CD4-positive, CD25-positive, alpha-beta regulatory T cell (primary cell): ENCODE measurements at regions not wholly inside any gene's neighbourhood (a gene's known extent, or its start where the extent isn't known, plus 50 kb on each side); places are given as distances from the start of the nearest gene placed in this dataset.

ENCODE experiments used
- ATAC-seq, 2 donors: fragments of 150-1000 bp; cut with Tn5 transposase; one replicate each; pipeline ENCODE4 v1.10.0; 2021; ENCODE audit warnings: low read depth in 2 of 2, moderate number of reproducible peaks in 2 of 2, moderate library complexity in 1 of 2
- DNase-seq, 3 donors: peaks; one replicate each; pipeline versions ENCODE4 v3.0.0 to v3.0.0-alpha.2; 2012 to 2022; ENCODE audit warnings: mixed read lengths in 1 of 3
- H3K27ac ChIP-seq: one replicate; pipeline ENCODE4 v1.7.0; 2013; ENCODE audit warnings: mild to moderate bottlenecking, low read length; ENCODE audit not compliant: insufficient read depth, poor library complexity, severe bottlenecking
- H3K27me3 ChIP-seq: one replicate; pipeline ENCODE4 v1.7.0; 2013; ENCODE audit warnings: low read length; ENCODE audit not compliant: control insufficient read depth, insufficient read depth
- H3K36me3 ChIP-seq: one replicate; pipeline ENCODE4 v1.7.0; 2013; ENCODE audit warnings: mild to moderate bottlenecking, low read length, moderate library complexity; ENCODE audit not compliant: control insufficient read depth, insufficient read depth
- H3K4me1 ChIP-seq: 2 replicates; pipeline ENCODE4 v1.7.0; 2013; ENCODE audit warnings: mild to moderate bottlenecking, low read length; ENCODE audit not compliant: insufficient read depth, control insufficient read depth, poor library complexity, severe bottlenecking
- H3K4me3 ChIP-seq: one replicate; pipeline ENCODE4 v1.7.0; 2013; ENCODE audit warnings: low read depth, mild to moderate bottlenecking, low read length, moderate library complexity
- H3K9me3 ChIP-seq, 2 experiments: 1 replicate in 1 of 2; 2 replicates in 1 of 2; pipeline ENCODE4 v1.7.0; 2013; ENCODE audit warnings: low read length in 2 of 2, mild to moderate bottlenecking in 1 of 2, moderate library complexity in 1 of 2; ENCODE audit not compliant: control insufficient read depth in 2 of 2
- H3K27ac Mint-ChIP-seq, 3 donors: one replicate each; pipeline ENCODE4 v1.8.0; 2020 to 2022; ENCODE audit warnings: mild to moderate bottlenecking in 3 of 3, mixed read lengths in 3 of 3, moderate library complexity in 2 of 3
- H3K27me3 Mint-ChIP-seq: one replicate; pipeline ENCODE4 v1.8.0; 2022; ENCODE audit warnings: mild to moderate bottlenecking, mixed read lengths
- H3K36me3 Mint-ChIP-seq: one replicate; pipeline ENCODE4 v1.8.0; 2020; ENCODE audit warnings: mixed read lengths
- H3K4me1 Mint-ChIP-seq, 4 donors: one replicate each; pipeline ENCODE4 v1.8.0; 2020 to 2022; ENCODE audit warnings: mixed read lengths in 4 of 4, mild to moderate bottlenecking in 1 of 4
- H3K4me3 Mint-ChIP-seq, 4 donors: one replicate each; pipeline ENCODE4 v1.8.0; 2020 to 2022; ENCODE audit warnings: mild to moderate bottlenecking in 4 of 4, mixed read lengths in 4 of 4, moderate library complexity in 3 of 4
- H3K9me3 Mint-ChIP-seq, 7 donors: one replicate each; pipeline ENCODE4 v1.8.0; 2020 to 2022; ENCODE audit warnings: mixed read lengths in 7 of 7, mild to moderate bottlenecking in 3 of 7, moderate library complexity in 2 of 7

DNA sequence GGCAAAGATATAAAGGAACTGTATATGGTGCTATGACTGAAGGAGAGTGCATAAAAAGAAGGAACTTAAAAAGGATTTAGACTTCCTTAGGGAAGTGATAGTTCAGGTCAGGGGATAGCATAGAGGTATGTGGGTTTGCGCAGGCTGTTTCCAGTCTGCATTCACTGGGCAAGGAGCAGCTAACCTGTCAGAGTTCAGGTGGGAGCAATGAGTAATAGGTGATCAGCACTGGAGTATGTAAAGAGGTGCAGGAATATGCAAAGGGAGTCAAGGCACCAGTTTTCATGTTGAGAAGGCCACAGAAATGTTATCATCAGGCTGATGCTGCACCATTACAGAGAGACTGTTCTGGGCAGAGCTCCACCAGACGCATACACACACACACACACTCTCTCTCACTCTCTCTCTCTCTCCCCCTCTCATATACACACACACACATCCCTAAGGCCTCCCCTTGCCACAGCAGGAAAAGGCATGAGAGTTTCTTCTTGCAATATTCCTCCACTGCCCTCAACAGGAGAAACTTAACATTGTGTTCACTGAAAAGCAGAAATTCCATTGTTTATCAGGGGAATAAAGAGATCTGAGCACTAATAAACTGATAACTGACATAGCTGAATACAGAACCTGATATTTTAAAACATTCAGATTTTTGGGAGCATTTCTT is 256.4 kb upstream of the GRID2 start:
- DNase-seq (no peak), ATAC-seq (no peak)
- Mint-ChIP-seq H3K36me3 (no peaks in the 10 kb centered on the region), H3K27me3 (no peaks in the 10 kb centered on the region), H3K9me3 (peaks cover 6 to 26% (median 13%) of the 10 kb centered on the region in 7 donors), H3K27ac (no peak overlapping the region), H3K4me3 (no peak overlapping the region), H3K4me1 (no peaks in the 10 kb centered on the region)
- H3K4me3 ChIP-seq: no peak overlapping the region
- no peaks in the 10 kb centered on the region for H3K36me3 ChIP-seq
- no peaks in the 10 kb centered on the region for H3K4me1 ChIP-seq
- H3K27me3 ChIP-seq: no peaks in the 10 kb centered on the region
- no peaks in the 10 kb centered on the region for H3K9me3 ChIP-seq
- H3K27ac ChIP-seq: no peak overlapping the region

DNA sequence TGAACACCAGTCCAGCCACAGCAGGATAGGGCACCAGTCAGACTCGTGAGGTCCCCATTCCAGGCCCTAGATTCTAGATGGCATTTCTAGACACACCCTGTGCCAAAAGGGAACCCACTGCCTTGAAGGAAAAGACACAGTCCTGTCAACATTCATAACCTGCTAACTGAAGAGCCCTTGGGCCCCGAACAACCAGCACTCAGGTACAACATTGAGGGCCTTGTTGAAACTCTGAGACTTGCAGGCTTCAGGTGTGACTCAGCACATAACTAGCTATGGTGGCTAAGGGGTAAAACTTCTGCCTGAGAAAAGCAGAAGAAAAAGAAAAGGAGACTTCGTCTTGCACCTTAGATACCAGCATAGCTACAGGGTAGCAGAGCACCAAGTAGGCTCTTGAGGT is 252.9 kb upstream of the GRID2 start:
- H3K4me1 Mint-ChIP-seq: no peaks in the 10 kb centered on the region
- no peaks in the 10 kb centered on the region for H3K36me3 Mint-ChIP-seq
- no peaks in the 10 kb centered on the region for H3K27me3 ChIP-seq
- H3K4me3 ChIP-seq: no peak overlapping the region
- ATAC-seq: no peak
- no peaks in the 10 kb centered on the region for H3K36me3 ChIP-seq
- H3K4me1 ChIP-seq: no peaks in the 10 kb centered on the region
- H3K9me3 ChIP-seq: no peaks in the 10 kb centered on the region
- H3K4me3 Mint-ChIP-seq: no peak overlapping the region
- H3K9me3 Mint-ChIP-seq: peaks cover 4 to 34% (median 19%) of the 10 kb centered on the region in 7 donors
- no peak overlapping the region for H3K27ac Mint-ChIP-seq
- no peak for DNase-seq
- H3K27ac ChIP-seq: no peak overlapping the region
- H3K27me3 Mint-ChIP-seq: no peaks in the 10 kb centered on the region

DNA sequence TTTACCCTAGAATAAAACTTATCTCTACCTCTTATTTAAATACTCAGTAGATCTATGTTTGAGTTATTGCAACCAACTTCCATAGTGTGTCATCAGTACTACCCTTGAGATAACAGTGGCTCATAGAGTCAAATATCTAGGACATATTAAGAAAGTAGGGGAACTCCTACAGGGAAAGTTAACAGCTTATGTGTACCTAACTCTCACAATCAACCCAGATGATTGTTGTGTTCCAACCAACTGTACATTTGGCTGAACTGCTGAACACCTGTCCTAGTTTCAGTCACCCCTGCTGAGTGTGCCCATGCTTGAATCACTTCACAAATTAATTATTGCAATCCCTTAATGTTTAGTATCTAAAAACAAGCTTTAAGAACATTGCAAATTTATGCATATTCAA is 244.2 kb upstream of the GRID2 start:
- ATAC-seq: no peak
- no peaks in the 10 kb centered on the region for H3K4me1 ChIP-seq
- no peaks in the 10 kb centered on the region for H3K27me3 ChIP-seq
- peaks cover 0 to 7% of the 10 kb centered on the region in 2 experiments for H3K9me3 ChIP-seq
- no peaks in the 10 kb centered on the region for H3K36me3 Mint-ChIP-seq
- no peak overlapping the region for H3K27ac Mint-ChIP-seq
- H3K27me3 Mint-ChIP-seq: no peaks in the 10 kb centered on the region
- H3K4me3 Mint-ChIP-seq: no peak overlapping the region
- H3K27ac ChIP-seq: no peak overlapping the region
- no peak overlapping the region for H3K4me3 ChIP-seq
- H3K9me3 Mint-ChIP-seq: peaks cover 3 to 30% (median 7%) of the 10 kb centered on the region in 7 donors
- DNase-seq: no peak
- H3K4me1 Mint-ChIP-seq: no peaks in the 10 kb centered on the region
- no peaks in the 10 kb centered on the region for H3K36me3 ChIP-seq

DNA sequence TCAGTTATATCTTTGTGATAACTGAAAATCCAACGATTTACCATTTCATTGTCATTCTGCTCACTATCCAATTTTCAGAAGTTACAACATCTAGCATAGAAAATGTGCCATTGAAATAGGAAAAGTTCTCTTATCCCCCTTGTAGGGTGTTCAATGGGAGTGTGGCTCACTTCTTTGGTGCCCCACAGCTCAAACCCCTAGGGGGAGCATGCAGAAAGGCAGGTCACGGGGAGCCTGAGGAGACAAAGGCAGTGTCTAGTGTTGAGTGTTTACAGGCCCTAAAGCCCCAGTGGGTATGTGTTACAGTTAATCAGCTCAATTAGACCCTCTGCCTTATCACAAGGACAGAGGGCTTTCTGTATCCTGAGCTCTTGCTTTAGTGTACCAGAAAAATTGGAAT is 243.4 kb upstream of the GRID2 start:
- ATAC-seq (no peak), DNase-seq (no peak)
- Mint-ChIP-seq H3K36me3 (no peaks in the 10 kb centered on the region), H3K9me3 (peaks cover 2 to 25% (median 7%) of the 10 kb centered on the region in 7 donors), H3K4me1 (no peaks in the 10 kb centered on the region), H3K4me3 (no peak overlapping the region), H3K27me3 (no peaks in the 10 kb centered on the region), H3K27ac (no peak overlapping the region)
- Histone ChIP-seq H3K27ac (no peak overlapping the region), H3K9me3 (peaks cover 0 to 11% of the 10 kb centered on the region in 2 experiments), H3K27me3 (no peaks in the 10 kb centered on the region), H3K4me3 (no peak overlapping the region), H3K36me3 (no peaks in the 10 kb centered on the region), H3K4me1 (no peaks in the 10 kb centered on the region)

DNA sequence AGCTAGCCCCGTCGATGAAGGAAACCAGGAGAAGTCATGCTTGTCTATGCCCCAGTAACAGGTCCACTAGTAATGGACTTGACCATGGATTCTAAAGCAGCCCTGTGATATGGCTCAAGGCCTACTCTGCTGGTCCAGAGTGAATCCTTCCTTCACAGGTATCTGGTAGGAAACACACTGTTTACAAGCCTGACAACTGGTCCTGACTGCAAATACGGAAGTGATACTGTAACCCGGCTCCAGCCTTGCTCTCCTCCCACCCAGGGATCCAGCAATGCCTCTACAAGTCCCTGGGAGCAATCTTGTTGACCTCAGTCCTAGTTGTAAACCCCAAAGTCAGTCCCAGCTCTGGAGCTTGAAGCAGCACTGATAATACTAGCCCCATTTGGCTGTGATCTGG is 239.2 kb upstream of the GRID2 start:
- no peak for ATAC-seq
- H3K4me1 Mint-ChIP-seq: no peaks in the 10 kb centered on the region
- no peaks in the 10 kb centered on the region for H3K27me3 Mint-ChIP-seq
- no peaks in the 10 kb centered on the region for H3K36me3 ChIP-seq
- H3K27ac Mint-ChIP-seq: no peak overlapping the region
- H3K4me1 ChIP-seq: no peaks in the 10 kb centered on the region
- no peak overlapping the region for H3K4me3 ChIP-seq
- H3K27ac ChIP-seq: no peak overlapping the region
- H3K9me3 ChIP-seq: peaks cover 0 to 11% of the 10 kb centered on the region in 2 experiments
- no peak for DNase-seq
- H3K27me3 ChIP-seq: no peaks in the 10 kb centered on the region
- H3K4me3 Mint-ChIP-seq: no peak overlapping the region
- H3K36me3 Mint-ChIP-seq: no peaks in the 10 kb centered on the region
- H3K9me3 Mint-ChIP-seq: peaks cover 2 to 37% (median 8%) of the 10 kb centered on the region in 7 donors

DNA sequence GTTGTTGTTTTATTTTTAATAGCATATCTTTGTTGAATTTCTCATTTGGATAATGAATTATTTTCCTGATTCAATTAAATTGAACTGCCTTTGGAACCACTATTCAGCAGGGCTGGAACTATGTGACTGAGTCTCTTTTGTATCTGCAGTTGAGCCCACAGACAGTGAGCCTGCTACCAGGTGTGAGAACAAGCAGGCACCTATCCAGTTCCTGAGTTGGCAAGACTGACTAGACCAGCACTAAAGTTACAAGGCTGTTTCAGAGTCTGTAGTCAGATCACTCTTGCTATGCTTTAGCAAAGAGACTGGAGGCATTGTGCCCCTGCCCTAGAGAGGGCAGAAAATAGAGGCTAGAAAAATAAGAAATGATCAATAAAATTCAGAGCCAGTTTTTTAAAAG is 237.3 kb upstream of the GRID2 start:
- Mint-ChIP-seq H3K4me3 (no peak overlapping the region), H3K4me1 (no peaks in the 10 kb centered on the region)
- ATAC-seq: no peak

DNA sequence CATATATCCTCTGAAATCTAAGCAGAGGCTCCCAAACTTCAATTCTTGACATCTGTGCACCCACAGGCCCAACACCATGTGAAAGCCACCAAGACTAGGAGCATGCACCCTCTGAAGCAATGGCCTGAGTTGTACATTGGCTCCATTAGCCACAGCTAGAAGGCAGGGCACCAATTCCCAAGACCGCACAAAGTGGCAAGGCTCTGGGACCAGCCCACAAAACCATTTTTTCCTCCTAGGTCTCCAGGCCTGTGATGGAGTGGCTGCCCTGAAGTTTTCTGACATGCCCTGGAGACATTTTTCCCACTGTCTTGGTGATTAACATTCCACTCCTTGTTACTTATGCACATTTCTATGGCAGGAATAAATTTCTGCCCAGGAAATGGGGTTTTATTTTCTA is 232.2 kb upstream of the GRID2 start:
- no peak overlapping the region for H3K27ac Mint-ChIP-seq
- no peak overlapping the region for H3K4me3 ChIP-seq
- ATAC-seq (no peak), DNase-seq (no peak)
- peaks cover 0 to 21% of the 10 kb centered on the region in 2 experiments for H3K9me3 ChIP-seq
- H3K4me1 Mint-ChIP-seq: no peaks in the 10 kb centered on the region
- no peaks in the 10 kb centered on the region for H3K36me3 Mint-ChIP-seq
- peaks cover 2 to 32% (median 10%) of the 10 kb centered on the region in 7 donors for H3K9me3 Mint-ChIP-seq
- H3K4me1 ChIP-seq: no peaks in the 10 kb centered on the region
- no peaks in the 10 kb centered on the region for H3K27me3 ChIP-seq
- no peaks in the 10 kb centered on the region for H3K27me3 Mint-ChIP-seq
- no peak overlapping the region for H3K4me3 Mint-ChIP-seq
- H3K36me3 ChIP-seq: no peaks in the 10 kb centered on the region
- H3K27ac ChIP-seq: no peak overlapping the region

More for the DNA sequence above, 237.3 kb upstream of the GRID2 start:
- Histone ChIP-seq H3K36me3 (no peaks in the 10 kb centered on the region), H3K27me3 (no peaks in the 10 kb centered on the region), H3K4me1 (no peaks in the 10 kb centered on the region), H3K4me3 (no peak overlapping the region), H3K27ac (no peak overlapping the region), H3K9me3 (peaks cover 0 to 22% of the 10 kb centered on the region in 2 experiments)
- Mint-ChIP-seq H3K27me3 (no peaks in the 10 kb centered on the region), H3K27ac (no peak overlapping the region), H3K36me3 (no peaks in the 10 kb centered on the region), H3K9me3 (peaks cover 2 to 49% (median 7%) of the 10 kb centered on the region in 7 donors)
- no peak for DNase-seq

DNA sequence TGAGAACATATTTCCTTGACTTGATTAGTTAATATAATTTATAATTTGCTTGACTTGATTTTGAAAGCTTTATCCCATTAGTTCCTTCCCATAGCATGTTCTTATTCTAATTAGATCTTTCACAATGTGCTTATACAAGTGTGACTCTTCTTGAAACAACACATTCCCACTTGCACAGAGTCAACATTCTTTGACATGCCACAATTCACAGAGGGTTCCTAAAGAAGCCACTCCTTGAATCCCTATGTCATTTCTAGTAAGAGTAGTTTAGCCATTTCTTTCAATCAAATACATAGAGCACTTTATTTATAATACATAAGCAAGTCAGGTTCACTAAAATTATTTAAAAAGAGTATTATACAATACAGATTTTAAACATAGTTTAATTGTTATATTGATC is 228.9 kb upstream of the GRID2 start:
- H3K4me3 ChIP-seq: no peak overlapping the region

More for the DNA sequence above, 228.9 kb upstream of the GRID2 start:
- Mint-ChIP-seq H3K4me3 (no peak overlapping the region), H3K9me3 (peaks cover 0 to 18% (median 3%) of the 10 kb centered on the region in 7 donors), H3K27ac (peak overlapping the region in 1 of 3 donors; percentile 38), H3K36me3 (no peaks in the 10 kb centered on the region), H3K27me3 (no peaks in the 10 kb centered on the region), H3K4me1 (no peaks in the 10 kb centered on the region)
- ATAC-seq (no peak), DNase-seq (no peak)
- H3K4me1 ChIP-seq: no peaks in the 10 kb centered on the region
- no peaks in the 10 kb centered on the region for H3K27me3 ChIP-seq
- H3K36me3 ChIP-seq: no peaks in the 10 kb centered on the region
- H3K9me3 ChIP-seq: peaks cover 2 to 21% of the 10 kb centered on the region in 2 experiments
- H3K27ac ChIP-seq: no peak overlapping the region
